Endothelial cell of umbilical vein (primary cell): ENCODE measurements at regions not wholly inside any gene's neighbourhood (a gene's known extent, or its start where the extent isn't known, plus 50 kb on each side); places are given as distances from the start of the nearest gene placed in this dataset.

ENCODE experiments used
- BruUV-seq: library from RNA; stranded (reverse); fragments of 400-500 nt; replicated peaks from 2 replicates; lab custom pipeline; 2021; lab: Mats Ljungman, UMichigan
- CTCF ChIA-PET: fragments of 300-600, 350-600 bp; sonication (Branson Sonifier 250); formaldehyde crosslinking; loops from one replicate; lab custom pipeline; 2021; ENCODE audit warnings: antibody characterized with exemption, inconsistent platforms; lab: Charles Lee
- POLR2A ChIA-PET: fragments of 300-600, 350-600 bp; sonication (Branson Sonifier 250); formaldehyde crosslinking; loops from one replicate; lab custom pipeline; 2021; ENCODE audit warnings: antibody characterized with exemption, inconsistent platforms; lab: Charles Lee
- DNase-seq: peaks from one replicate; pipeline ENCODE4 v3.0.0-alpha.2; 2011; ENCODE audit warnings: low read depth, low spot score
- FAIRE-seq: peaks from 2 replicates; lab custom pipeline; 2011; peaks lifted over from hg19 to GRCh38; lab: Jason Lieb, UNC
- H2AFZ ChIP-seq: 2 replicates; pipeline ENCODE4 v1.6.0; 2012; ENCODE audit warnings: low read depth, low read length, control low read depth, inconsistent platforms
- H3K27ac ChIP-seq: 2 replicates; pipeline ENCODE4 v1.5.1; 2011; ENCODE audit warnings: low read depth, mild to moderate bottlenecking, control low read depth, low read length, moderate library complexity; ENCODE audit not compliant: insufficient read depth
- H3K27me3 ChIP-seq, 2 experiments: 2 replicates each; pipeline versions ENCODE4 v1.6.0 to v1.6.1; 2011; ENCODE audit warnings: low read length in 2 of 2, mixed read lengths in 1 of 2; ENCODE audit not compliant: control insufficient read depth in 2 of 2, insufficient read depth in 2 of 2
- H3K36me3 ChIP-seq, 2 experiments: 2 replicates in 1 of 2; 3 replicates in 1 of 2; pipeline ENCODE4 v1.5.1; 2011; ENCODE audit warnings: low read length in 2 of 2, mild to moderate bottlenecking in 1 of 2, moderate library complexity in 1 of 2; ENCODE audit not compliant: control insufficient read depth in 2 of 2, insufficient read depth in 2 of 2; ENCODE audit errors: extremely low read depth in 1 of 2
- H3K4me1 ChIP-seq: 3 replicates; pipeline ENCODE4 v1.5.1; 2011; ENCODE audit warnings: mild to moderate bottlenecking, low read length; ENCODE audit not compliant: control insufficient read depth, insufficient read depth; ENCODE audit errors: extremely low read depth
- H3K4me2 ChIP-seq: 2 replicates; pipeline ENCODE4 v1.6.1; 2011; ENCODE audit warnings: low read length, control low read depth, mixed read lengths; ENCODE audit not compliant: insufficient read depth
- H3K4me3 ChIP-seq, 3 experiments: fragments of 200-600 bp in 1 of 3; sonication (generic), shearing (Covaris generic) in 1 of 3; replicated peaks in 1 of 3; 2 replicates each; pipeline ENCODE4 v1.5.1; 2011 to 2016; ENCODE audit warnings: control low read depth in 3 of 3, low read length in 3 of 3, mild to moderate bottlenecking in 2 of 3, inconsistent platforms in 1 of 3, low read depth in 1 of 3, moderate library complexity in 1 of 3; ENCODE audit not compliant: insufficient read depth in 1 of 3
- H3K79me2 ChIP-seq: 2 replicates; pipeline ENCODE4 v1.6.0; 2012; ENCODE audit warnings: low read length, inconsistent platforms; ENCODE audit not compliant: control insufficient read depth, insufficient read depth
- H3K9ac ChIP-seq: replicated peaks from 2 replicates; pipeline ENCODE3; 2011; ENCODE audit warnings: low read length, control low read depth; ENCODE audit not compliant: insufficient read depth; ENCODE audit errors: extremely low read depth
- H3K9me1 ChIP-seq: replicated peaks from 3 replicates; pipeline ENCODE4 v1.6.0; 2011; ENCODE audit warnings: mild to moderate bottlenecking, low read length; ENCODE audit not compliant: control insufficient read depth, insufficient read depth; ENCODE audit errors: extremely low read depth
- H3K9me3 ChIP-seq: replicated peaks from 2 replicates; pipeline ENCODE4 v1.5.1; 2012; ENCODE audit warnings: low read length, inconsistent platforms; ENCODE audit not compliant: control insufficient read depth, insufficient read depth
- H4K20me1 ChIP-seq: replicated peaks from 2 replicates; pipeline ENCODE3; 2011; ENCODE audit warnings: mild to moderate bottlenecking, low read length; ENCODE audit not compliant: control insufficient read depth, insufficient read depth; ENCODE audit errors: extremely low read depth
- EZH2 ChIP-seq: IDR thresholded peaks from 2 replicates; pipeline ENCODE4 v1.6.1; 2012; ENCODE audit warnings: borderline replicate concordance, low read depth, mild to moderate bottlenecking, moderate library complexity, low read length, inconsistent platforms; ENCODE audit not compliant: severe bottlenecking
- FOS ChIP-seq: IDR thresholded peaks from 2 replicates; pipeline ENCODE4 v1.6.1; 2011; ENCODE audit warnings: mild to moderate bottlenecking, low read length, moderate library complexity, borderline replicate concordance; ENCODE audit not compliant: insufficient read depth
- GATA2 ChIP-seq: IDR thresholded peaks from 2 replicates; pipeline ENCODE4 v1.7.0; 2011; ENCODE audit warnings: low read depth, mild to moderate bottlenecking, moderate library complexity, mixed read lengths, low read length; ENCODE audit not compliant: insufficient read length, insufficient read depth
- JUN ChIP-seq: IDR thresholded peaks from 2 replicates; pipeline ENCODE4 v1.6.1; 2011; ENCODE audit warnings: borderline replicate concordance, low read depth; ENCODE audit not compliant: insufficient read length, insufficient read depth
- MYC ChIP-seq: IDR thresholded peaks from one replicate; pipeline ENCODE4 v1.6.1; 2011; ENCODE audit warnings: mild to moderate bottlenecking, low read depth, low read length
- POLR2A ChIP-seq: IDR thresholded peaks from 2 replicates; pipeline ENCODE4 v1.6.1; 2012; ENCODE audit warnings: low read depth, mild to moderate bottlenecking, control low read depth, low read length
- POLR2AphosphoS5 ChIP-seq: IDR thresholded peaks from 2 replicates; pipeline ENCODE4 v1.6.1; 2012; ENCODE audit warnings: low read depth, mild to moderate bottlenecking, control low read depth, low read length, moderate library complexity; ENCODE audit not compliant: insufficient read depth
- dilution Hi-C: fragments of 300-500 bp; cut with MboI; formaldehyde crosslinking; loops from one replicate; pipeline ENCODE4 v1.15.0; 2019; ENCODE audit warnings: low sequenced_read_pairs; ENCODE audit not compliant: extremely low pct_ligation_motif_present
- intact Hi-C: fragments of 100-400 bp; cut with micrococcal nuclease; formaldehyde crosslinking; loops from one replicate; pipeline ENCODE4 v1.10.0; 2022
- TF ChIP-seq, protein P1 (sequence below), 2 donors: IDR thresholded peaks; 1 replicate in 1 of 2; 2 replicates in 1 of 2; pipeline ENCODE4 v1.5.1; 2011; ENCODE audit warnings: low read length in 2 of 2, mild to moderate bottlenecking in 2 of 2, moderate library complexity in 2 of 2, control low read depth in 1 of 2, inconsistent platforms in 1 of 2, low read depth in 1 of 2; ENCODE audit not compliant: insufficient read depth in 1 of 2; ENCODE audit errors: extremely low read depth in 1 of 2
- TF ChIP-seq, protein P2 (sequence below): IDR thresholded peaks from 2 replicates; pipeline ENCODE4 v1.6.1; 2011; ENCODE audit not compliant: insufficient read depth, insufficient read length

DNA sequence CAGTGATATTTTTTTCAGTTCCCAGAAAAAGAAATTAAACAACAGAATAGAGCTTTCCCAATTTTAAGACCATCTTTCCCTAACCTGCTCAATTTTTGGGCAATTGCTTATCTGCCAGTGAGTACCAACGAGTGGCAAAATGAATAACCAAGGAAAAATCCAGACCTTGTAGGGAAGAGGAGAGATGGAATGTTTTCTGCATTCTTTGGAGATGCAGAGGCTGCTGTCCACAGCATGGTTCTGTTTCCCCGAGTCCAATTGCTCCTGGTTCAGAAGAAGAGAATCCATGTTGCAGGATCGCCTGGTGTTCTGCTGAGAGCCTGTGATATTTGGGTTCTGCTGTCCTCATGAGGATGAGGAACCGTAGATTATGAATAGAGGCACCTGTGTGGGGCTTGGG lies 68.2 kb upstream of the MGAT5 start:
- Histone ChIP-seq H3K79me2 (peaks cover 5% of the 10 kb centered on the region), H3K27me3 (no peaks in the 10 kb centered on the region), H3K4me1 (no peaks in the 10 kb centered on the region), H3K4me2 (no peak overlapping the region), H3K4me3 (no peak overlapping the region), H3K9me3 (no peaks in the 10 kb centered on the region), H3K9ac (no peak overlapping the region), H3K36me3 (no peaks in the 10 kb centered on the region), H3K9me1 (no peaks in the 10 kb centered on the region), H2AFZ (no peak overlapping the region), H4K20me1 (no peaks in the 10 kb centered on the region), H3K27ac (no peak overlapping the region)
- DNase-seq: no peak
- TF ChIP-seq MYC (no peak), POLR2A (no peak), JUN (no peak), POLR2AphosphoS5 (no peak), FOS (no peak), EZH2 (no peak), GATA2 (no peak)
- TF ChIP-seq, protein P1, sequence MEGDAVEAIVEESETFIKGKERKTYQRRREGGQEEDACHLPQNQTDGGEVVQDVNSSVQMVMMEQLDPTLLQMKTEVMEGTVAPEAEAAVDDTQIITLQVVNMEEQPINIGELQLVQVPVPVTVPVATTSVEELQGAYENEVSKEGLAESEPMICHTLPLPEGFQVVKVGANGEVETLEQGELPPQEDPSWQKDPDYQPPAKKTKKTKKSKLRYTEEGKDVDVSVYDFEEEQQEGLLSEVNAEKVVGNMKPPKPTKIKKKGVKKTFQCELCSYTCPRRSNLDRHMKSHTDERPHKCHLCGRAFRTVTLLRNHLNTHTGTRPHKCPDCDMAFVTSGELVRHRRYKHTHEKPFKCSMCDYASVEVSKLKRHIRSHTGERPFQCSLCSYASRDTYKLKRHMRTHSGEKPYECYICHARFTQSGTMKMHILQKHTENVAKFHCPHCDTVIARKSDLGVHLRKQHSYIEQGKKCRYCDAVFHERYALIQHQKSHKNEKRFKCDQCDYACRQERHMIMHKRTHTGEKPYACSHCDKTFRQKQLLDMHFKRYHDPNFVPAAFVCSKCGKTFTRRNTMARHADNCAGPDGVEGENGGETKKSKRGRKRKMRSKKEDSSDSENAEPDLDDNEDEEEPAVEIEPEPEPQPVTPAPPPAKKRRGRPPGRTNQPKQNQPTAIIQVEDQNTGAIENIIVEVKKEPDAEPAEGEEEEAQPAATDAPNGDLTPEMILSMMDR (IDR thresholded peaks at IDR 0.05; ENCODE audit: extremely low read depth in 1 of 2, insufficient read depth in 1 of 2, low read depth in 1 of 2, low read length in 2 of 2): no peak
- TF ChIP-seq, protein P2, sequence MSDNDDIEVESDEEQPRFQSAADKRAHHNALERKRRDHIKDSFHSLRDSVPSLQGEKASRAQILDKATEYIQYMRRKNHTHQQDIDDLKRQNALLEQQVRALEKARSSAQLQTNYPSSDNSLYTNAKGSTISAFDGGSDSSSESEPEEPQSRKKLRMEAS: no peak
- POLR2A ChIA-PET: no interaction called here
- no TSS peak for BruUV-seq
- CTCF ChIA-PET: no interaction called here
- no peak for FAIRE-seq
- dilution Hi-C loops (no loop called here), intact Hi-C loops (no loop called here)
